Upper lobe of left lung (tissue), 6 donors: ENCODE measurements at regions not wholly inside any gene's neighbourhood (a gene's known extent, or its start where the extent isn't known, plus 50 kb on each side); places are given as distances from the start of the nearest gene placed in this dataset.

Source experiments
- ATAC-seq, 2 donors: fragments of 200-7000 bp; cut with Tn5 transposase; one replicate each; pipeline ENCODE4 v1.9.1; 2022; ENCODE audit warnings: mild to moderate bottlenecking in 2 of 2, moderate library complexity in 2 of 2; ENCODE audit not compliant: low FRiP score in 2 of 2
- DNase-seq, 2 donors: peaks; one replicate each; pipeline ENCODE4 v3.0.0-alpha.2; 2019 to 2020
- H3K27ac ChIP-seq, 4 donors: fragments of 200-600 bp; sonication (generic); one replicate each; pipeline ENCODE4 v1.5.1; 2016 to 2019
- H3K27me3 ChIP-seq, 4 donors: fragments of 200-600 bp; sonication (generic); one replicate each; pipeline ENCODE4 v1.5.1; 2017 to 2019
- H3K36me3 ChIP-seq, 4 donors: fragments of 200-600 bp; sonication (generic); one replicate each; pipeline ENCODE4 v1.5.1; 2016 to 2019
- H3K4me1 ChIP-seq, 4 donors: fragments of 200-600 bp; sonication (generic); one replicate each; pipeline ENCODE4 v1.5.1; 2018 to 2019
- H3K4me3 ChIP-seq, 4 donors: fragments of 200-600 bp; sonication (generic); one replicate each; pipeline ENCODE4 v1.5.1; 2017 to 2019; ENCODE audit warnings: mild to moderate bottlenecking in 2 of 4, moderate library complexity in 1 of 4
- H3K9me3 ChIP-seq, 4 donors: fragments of 200-600 bp; sonication (generic); one replicate each; pipeline ENCODE4 v1.5.1; 2018 to 2019
- CTCF ChIP-seq, 6 experiments: fragments of 450-650 bp in 4 of 6; fragments of 200-600 bp in 2 of 6; sonication (generic) in 2 of 6; IDR thresholded peaks; one replicate each; pipeline ENCODE4 v1.5.1; 2016 to 2019; ENCODE audit warnings: antibody characterized with exemption in 6 of 6
- EP300 ChIP-seq, 4 donors: sonication (generic); formaldehyde crosslinking; IDR thresholded peaks; one replicate each; pipeline ENCODE4 v1.5.1; 2017; ENCODE audit warnings: antibody characterized with exemption in 4 of 4, control low read depth in 2 of 4
- POLR2A ChIP-seq, 4 donors: fragments of 450-650 bp; IDR thresholded peaks; one replicate each; pipeline ENCODE4 v1.5.1; 2016 to 2017; ENCODE audit warnings: antibody characterized with exemption in 4 of 4, mild to moderate bottlenecking in 2 of 4
- POLR2AphosphoS5 ChIP-seq, 2 donors: sonication (generic); formaldehyde crosslinking; IDR thresholded peaks; one replicate each; pipeline ENCODE4 v1.5.1; 2017; ENCODE audit warnings: antibody characterized with exemption in 2 of 2
- WGBS, 2 donors: methylation state at CpG; one replicate each; pipeline ENCODE4 v1.1.5; 2017 to 2018; 5-methylcytosine and 5-hydroxymethylcytosine counted together
- donor health status: DM: no; HTN: no; CAD: no; lungs with moderate emphysema.
- donor health status: DM: no; HTN: yes; CAD: no; lungs with severe emphysema.

- TF ChIP-seq POLR2AphosphoS5 (IDR thresholded peaks at IDR 0.05) = no peak
- no peak for TF ChIP-seq CTCF (IDR thresholded peaks at IDR 0.05)
- TF ChIP-seq POLR2A (IDR thresholded peaks at IDR 0.05) = no peak
- no peak for TF ChIP-seq EP300 (IDR thresholded peaks at IDR 0.05)
- Histone ChIP-seq H3K9me3 (no peaks in the 10 kb centered on the region), H3K36me3 (no peaks in the 10 kb centered on the region), H3K4me3 (no peak overlapping the region), H3K27me3 (no peaks in the 10 kb centered on the region), H3K4me1 (no peaks in the 10 kb centered on the region), H3K27ac (no peak overlapping the region)
- ATAC-seq (no peak), DNase-seq (no peak)
- 58 to 81% methylated on average over 2 to 4 of the region's 4 CpGs for WGBS, 2 donors
Observed at GRCh38 chr17:79290726-79291125, 216.1 kb downstream of the ENGASE start.

GRCh38 chr17:79288950-79289349, 214.3 kb downstream of the ENGASE start:
- no peak for DNase-seq
- Histone ChIP-seq H3K4me1 (no peaks in the 10 kb centered on the region), H3K27ac (no peak overlapping the region), H3K36me3 (no peaks in the 10 kb centered on the region), H3K9me3 (no peaks in the 10 kb centered on the region), H3K27me3 (no peaks in the 10 kb centered on the region), H3K4me3 (no peak overlapping the region)
- no peak for ATAC-seq
- whole genome bisulfite sequencing, 2 donors = 77 to 83% methylated on average over 8 of the region's 9 CpGs
- TF ChIP-seq POLR2AphosphoS5 (IDR thresholded peaks at IDR 0.05) = no peak

GRCh38 chr17:79286440-79286839, 211.8 kb downstream of the ENGASE start:
- no peak overlapping the region for H3K27ac ChIP-seq
- whole genome bisulfite sequencing, 2 donors = 15 to 24% methylated on average over 4 to 10 of the region's 10 CpGs
- H3K36me3 ChIP-seq = no peaks in the 10 kb centered on the region
- ATAC-seq (no peak), DNase-seq (no peak)
- no peak overlapping the region for H3K4me3 ChIP-seq
- no peaks in the 10 kb centered on the region for H3K9me3 ChIP-seq
- no peaks in the 10 kb centered on the region for H3K4me1 ChIP-seq
- no peak for TF ChIP-seq CTCF (IDR thresholded peaks at IDR 0.05)
- no peak for TF ChIP-seq POLR2A (IDR thresholded peaks at IDR 0.05)
- no peak for TF ChIP-seq EP300 (IDR thresholded peaks at IDR 0.05)
- no peak for TF ChIP-seq POLR2AphosphoS5 (IDR thresholded peaks at IDR 0.05)
- no peaks in the 10 kb centered on the region for H3K27me3 ChIP-seq

- TF ChIP-seq CTCF (IDR thresholded peaks at IDR 0.05) (no peak), POLR2A (IDR thresholded peaks at IDR 0.05) (no peak), POLR2AphosphoS5 (IDR thresholded peaks at IDR 0.05) (no peak), EP300 (IDR thresholded peaks at IDR 0.05) (no peak)
- no peak overlapping the region for H3K4me3 ChIP-seq
- ATAC-seq (no peak), DNase-seq (no peak)
- WGBS, 2 donors = 71 to 89% methylated on average over 2 to 5 of the region's 5 CpGs
- H3K9me3 ChIP-seq = no peaks in the 10 kb centered on the region
- no peaks in the 10 kb centered on the region for H3K36me3 ChIP-seq
- H3K27ac ChIP-seq = no peak overlapping the region
- H3K27me3 ChIP-seq = no peaks in the 10 kb centered on the region
- no peaks in the 10 kb centered on the region for H3K4me1 ChIP-seq
Observed at GRCh38 chr17:79285973-79286372, 211.3 kb downstream of the ENGASE start.

GRCh38 chr17:79282294-79282693, 207.7 kb downstream of the ENGASE start:
- H3K27me3 ChIP-seq = no peaks in the 10 kb centered on the region

More at GRCh38 chr17:79282294-79282693, 207.7 kb downstream of the ENGASE start:
- H3K27ac ChIP-seq = no peak overlapping the region
- WGBS, 2 donors = 69 to 73% methylated on average over 10 of the region's 10 CpGs
- H3K36me3 ChIP-seq = no peaks in the 10 kb centered on the region
- H3K4me3 ChIP-seq = no peak overlapping the region
- DNase-seq (no peak), ATAC-seq (no peak)
- no peaks in the 10 kb centered on the region for H3K9me3 ChIP-seq
- no peaks in the 10 kb centered on the region for H3K4me1 ChIP-seq
- no peak for TF ChIP-seq POLR2A (IDR thresholded peaks at IDR 0.05)
- TF ChIP-seq CTCF (IDR thresholded peaks at IDR 0.05) = no peak
